ELF-1 (cell line): ENCODE measurements at regions not wholly inside any gene's neighbourhood (a gene's known extent, or its start where the extent isn't known, plus 50 kb on each side); places are given as distances from the start of the nearest gene placed in this dataset.

Source experiments
- DNase-seq: peaks from one replicate; pipeline ENCODE4 v3.0.0-alpha.2; 2016; ENCODE audit warnings: low read depth, low spot score

DNA sequence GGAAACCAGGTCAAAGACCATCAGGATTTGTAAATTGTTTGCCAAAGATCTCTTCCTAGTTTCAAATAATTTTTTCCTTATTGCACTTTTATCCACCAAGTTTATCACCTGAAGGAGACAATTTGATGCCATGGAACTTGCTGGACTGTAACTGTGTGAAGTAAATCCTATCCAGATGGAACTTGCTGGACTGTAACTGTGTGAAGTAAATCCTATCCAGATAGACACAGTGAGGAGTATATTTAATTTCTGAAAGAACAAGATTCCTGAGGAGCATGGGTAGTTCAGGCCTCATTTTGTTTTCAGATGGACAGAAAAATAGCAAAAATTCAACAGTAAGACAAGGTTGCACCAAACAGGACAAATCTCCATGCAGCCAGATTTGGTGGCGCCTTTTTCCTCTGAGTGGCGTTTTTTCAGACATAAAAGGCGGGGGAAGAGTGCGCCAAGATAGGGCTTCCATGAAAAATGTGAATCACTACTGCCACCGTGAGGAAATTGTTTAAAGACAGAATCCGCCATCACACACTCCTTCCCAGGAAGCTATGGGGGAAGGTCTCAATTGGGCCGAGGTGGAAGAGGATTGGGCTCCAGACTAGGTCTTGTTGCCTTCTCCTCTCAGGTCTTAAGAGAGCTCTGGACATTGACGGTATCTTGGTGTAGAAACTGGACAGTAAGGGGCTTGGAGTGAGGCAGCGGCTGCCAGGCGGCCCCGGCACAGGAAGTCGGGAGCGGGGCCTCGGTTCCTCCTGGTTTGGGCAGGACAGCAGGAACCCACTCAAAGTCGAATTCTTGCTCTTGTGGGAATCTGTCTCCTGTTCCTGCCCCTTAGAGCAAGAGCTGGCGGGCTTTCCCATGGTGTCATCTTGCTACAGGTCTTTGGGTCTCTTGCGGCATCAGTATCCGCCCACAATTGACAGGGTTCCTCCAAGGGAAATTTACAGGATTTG lies 234.7 kb downstream of the OR13H1 start:
- DNase-seq: peak; percentile 91

DNA sequence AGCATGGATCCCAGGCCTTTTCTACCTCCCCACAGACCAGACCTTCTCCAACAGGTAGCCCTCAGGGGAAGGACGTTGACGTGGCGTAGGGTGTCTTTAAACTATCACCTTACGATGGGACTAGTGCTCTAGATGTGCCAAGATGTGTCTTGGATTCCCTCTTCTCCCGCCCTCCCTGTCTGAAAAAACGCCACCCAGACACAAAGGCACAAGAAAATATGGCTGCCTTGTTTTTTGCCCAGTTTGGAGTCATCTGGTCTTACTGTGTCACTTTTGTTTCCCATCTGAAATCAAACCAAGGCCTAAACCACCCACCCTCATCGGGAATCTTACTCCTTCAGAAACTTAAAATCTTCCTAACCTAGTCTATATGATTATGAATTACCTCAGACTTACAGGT lies 235.4 kb downstream of the OR13H1 start:
- DNase-seq: no peak

DNA sequence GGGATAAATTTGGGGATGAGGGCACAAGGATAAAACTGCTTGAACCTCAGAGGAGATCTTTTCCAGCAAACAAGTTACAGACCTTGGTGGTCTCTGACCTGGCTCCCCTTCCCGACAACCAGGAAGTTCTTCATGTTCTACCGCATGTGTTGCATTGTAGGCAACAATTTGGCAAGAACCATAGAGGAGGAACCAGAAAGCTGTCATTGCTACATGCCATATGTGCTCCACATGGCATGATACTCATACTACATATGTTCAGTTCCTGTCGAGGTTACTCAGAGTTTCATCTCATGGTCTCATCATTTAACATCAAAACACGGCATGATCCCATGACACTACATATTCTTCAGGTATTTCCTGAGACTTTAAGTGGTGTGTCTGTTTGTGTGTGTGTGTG lies 235.9 kb downstream of the OR13H1 start:
- DNase-seq: no peak

DNA sequence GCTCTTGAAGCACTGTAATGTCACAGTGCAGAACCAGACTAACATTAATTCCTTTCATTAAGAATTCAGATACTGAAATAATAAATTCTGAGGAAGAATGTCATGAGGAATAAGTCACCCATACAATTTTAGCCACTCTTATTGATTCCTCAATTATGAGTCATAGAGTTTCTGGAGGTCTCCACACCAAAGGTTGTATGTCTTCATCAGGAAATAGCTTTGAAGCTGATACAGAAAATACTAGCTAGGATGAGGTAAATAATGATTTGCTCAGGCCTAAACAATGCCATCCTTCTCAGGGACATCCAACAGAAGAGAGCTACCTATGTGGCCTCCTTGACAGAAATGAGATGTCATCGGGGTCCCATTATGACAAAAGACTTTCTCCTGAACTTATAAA lies 238.8 kb downstream of the OR13H1 start:
- DNase-seq: no peak

DNA sequence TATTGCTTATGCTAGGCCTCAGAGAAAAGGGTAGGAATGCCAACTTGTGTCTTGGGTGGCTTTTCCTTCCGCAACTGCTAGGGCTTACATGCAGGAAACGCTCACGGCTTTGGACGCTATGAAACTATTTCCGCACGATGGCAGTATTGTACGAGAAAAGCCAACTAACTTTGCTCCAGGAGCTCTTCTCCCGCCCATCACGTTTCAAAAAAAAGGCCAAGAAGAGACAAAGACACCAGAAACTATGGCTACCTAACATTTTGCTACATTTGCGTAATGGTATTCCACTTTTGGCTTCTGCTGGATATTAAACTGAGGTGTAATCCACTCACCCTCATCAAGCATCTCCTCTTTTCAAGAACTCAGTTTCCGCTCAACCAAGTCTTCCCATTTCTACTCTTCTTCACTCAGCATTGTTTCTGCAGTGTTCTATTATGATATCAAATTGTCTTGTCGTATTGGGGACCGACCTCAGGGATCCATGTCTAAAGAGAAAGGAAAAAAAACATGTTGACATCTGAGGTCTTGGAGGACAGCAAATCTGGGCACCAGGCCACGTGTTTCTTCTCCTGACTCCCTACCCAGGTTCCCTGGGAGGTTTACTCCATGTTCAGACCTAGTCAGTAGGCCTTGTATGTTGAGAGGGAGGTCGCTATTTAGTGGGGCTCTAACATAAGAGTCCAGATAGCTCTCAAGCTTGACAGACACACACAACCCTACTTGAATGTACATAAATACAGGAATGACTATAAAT lies 239.4 kb upstream of the STK26 start:
- peak; percentile 67 for DNase-seq

DNA sequence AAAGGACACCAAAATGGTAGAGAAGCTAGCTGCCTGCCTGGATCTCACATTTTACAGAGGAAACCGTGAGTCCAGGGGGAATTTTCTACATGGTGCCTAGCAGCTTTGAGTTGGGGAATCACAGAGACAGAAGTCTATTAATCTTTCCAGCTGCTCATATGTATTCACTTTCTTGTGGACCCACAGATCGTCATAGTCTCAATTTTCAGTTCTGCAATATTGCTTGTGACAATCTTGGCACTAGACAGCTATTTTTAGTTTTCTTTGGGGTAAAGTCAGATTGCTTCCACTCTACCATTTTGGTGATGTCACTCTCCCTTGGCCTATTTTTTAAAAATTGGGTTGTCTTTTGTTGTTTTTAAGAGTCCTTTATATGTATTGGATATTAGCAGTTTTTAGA lies 233.4 kb upstream of the STK26 start:
- no peak for DNase-seq

DNA sequence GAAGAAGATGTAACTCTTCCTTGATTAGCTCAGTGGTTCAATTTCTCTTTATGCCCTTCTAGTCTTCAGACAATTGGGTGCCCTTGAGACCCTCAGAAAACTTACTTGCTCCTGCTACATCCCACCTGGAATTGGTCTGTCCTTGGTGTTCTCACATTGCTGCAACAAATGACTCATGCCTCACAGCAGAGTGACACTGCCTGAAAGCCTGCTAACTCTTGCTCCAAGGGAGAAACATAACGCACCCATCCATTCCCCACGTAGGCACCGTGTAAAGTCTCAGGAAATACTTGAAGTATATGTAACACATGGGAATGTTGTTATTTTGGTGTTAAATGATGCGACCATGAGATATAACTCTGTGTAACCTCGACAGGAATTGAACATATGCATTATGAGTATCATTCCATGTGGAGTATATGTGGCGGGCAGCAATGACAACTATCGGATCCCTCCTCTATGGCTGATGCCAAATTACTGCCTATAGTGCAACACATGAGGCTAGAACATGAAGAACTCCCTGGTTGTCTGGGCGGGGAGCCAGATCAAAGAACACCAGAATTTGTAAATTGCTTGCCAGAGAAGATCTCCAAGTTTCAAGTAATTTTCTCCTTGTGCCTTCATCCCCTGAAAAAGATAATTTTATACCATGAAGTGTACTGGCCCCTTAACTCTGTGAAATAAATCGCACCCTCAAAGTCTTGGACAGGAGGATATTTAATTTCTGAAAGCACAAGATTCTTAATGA lies 231.3 kb upstream of the STK26 start:
- no peak for DNase-seq

DNA sequence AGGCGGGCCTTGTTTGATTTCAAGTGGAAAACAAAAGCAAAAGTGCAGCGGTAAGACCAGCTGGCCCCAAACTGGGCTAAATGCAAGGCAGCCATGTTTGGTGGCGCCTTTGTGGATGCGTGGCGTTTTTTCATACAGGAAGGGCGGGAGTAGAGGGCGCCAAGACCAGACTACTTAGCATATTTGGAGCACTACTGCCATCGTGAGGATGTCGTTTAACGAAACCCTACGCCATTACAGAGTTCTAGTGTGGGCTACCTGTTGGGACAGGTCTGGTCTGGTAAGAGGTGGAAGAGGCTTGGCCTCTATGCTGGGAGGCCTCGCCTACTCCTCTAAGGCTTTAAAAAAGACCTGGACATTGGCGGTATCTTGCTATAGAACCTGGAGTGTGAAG lies 230.7 kb upstream of the STK26 start:
- DNase-seq: peak; percentile 96

DNA sequence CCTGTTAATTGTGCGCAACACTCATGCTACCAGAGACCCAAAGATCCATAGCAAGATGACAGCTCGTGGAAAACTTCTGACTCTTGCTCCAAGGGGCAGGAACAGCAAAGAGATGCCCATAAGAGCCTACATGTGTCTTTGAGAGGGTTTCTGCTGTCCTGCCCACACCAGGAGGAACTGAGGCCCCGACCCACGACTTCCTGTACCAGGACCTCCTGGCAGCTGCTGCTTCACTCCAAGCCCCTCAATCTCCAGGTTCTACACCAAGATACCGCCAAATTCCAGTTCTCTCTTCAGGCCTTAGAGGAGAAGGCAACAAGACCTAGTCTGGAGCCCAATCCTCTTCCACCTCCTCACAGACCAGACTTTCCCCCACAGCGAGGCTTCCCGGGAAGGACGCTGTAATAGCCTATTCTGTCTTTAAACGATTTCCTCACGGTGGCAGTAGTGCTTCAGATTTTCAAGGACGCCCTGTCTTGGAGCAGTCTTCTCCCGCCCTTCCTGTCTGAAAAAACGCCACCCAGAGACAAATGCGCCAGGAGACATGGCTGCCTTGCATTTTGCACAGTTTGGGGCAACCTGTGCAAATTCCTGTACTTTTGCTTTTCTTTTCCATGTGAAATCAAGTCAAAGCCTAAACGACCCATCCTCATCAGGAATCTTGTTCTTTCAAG lies 230.2 kb upstream of the STK26 start:
- peak; percentile 92 for DNase-seq

DNA sequence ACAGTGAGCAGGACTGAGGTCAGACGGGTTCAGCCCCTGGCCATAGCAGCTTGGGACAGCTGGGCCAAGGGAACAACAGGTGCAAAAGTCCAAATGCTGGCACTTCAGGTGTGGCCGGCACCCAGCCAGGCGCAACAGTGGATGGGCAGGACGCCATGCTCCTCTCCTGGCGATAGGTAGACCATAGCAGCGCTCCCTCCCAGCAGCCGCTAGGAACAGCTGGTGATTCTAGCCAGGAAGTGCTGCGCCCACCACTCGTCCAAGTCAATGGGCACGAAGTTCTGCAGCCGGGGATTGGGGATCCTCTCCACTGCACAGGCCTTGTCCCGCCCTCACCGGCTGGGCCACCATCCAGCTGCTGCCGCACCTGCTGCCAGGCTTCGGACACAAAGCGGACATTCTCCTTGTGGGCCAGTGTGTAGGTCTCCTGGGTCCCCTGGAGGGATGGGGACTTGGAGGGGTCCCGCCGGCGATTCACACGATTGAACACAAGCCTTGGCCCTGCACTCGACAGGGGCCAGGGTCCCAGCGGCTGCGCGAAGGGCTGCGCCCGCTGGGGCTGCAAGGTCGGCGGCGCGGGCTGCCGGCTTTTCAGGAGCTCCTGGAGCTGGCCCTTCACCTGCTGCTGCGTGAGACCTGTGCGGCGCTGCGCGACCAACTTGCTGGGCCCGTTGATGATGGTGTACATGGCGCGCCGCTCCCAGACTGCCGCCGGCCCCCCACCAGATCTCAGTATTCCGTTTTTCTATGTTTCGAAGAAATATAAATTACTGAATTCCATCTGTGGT lies 227.5 kb upstream of the STK26 start:
- DNase-seq: no peak

DNA sequence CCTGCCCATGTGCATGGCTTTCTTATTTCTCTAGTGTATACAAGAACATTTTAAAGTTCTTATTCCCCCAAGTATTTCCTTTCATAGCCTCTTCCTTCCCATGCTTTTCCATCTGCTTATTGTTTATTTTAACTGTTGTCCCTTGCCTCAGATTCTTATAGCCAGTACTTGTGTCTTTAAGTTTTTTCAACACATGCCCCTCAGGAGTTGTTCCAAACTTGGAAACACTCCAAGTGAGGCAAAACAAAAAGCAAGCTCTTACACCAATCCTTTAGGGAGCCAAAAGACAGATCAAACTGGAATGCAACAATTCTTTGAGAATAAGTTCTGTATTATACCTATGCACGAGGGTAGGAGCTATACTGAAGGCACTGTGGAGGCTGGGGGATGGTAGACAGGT lies 222.0 kb upstream of the STK26 start:
- no peak for DNase-seq

DNA sequence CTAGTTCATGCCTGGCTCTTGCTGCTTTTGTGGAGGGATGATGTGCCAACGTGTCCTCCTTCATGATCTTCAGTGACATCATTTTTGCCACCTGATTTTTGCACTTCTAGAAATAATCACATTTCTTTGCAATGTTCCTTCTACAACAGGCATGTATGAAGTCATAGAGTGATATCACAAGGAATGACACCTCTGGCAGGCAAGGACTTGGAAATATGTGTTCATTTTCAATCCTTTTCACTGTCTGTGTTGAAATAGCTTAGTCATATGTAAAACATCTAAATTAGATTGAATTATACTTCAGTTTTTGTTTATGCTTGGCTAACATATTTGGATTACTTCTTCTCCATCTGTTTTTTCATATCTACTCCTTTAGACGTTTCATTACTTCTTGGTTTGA lies 221.2 kb upstream of the STK26 start:
- DNase-seq: no peak

DNA sequence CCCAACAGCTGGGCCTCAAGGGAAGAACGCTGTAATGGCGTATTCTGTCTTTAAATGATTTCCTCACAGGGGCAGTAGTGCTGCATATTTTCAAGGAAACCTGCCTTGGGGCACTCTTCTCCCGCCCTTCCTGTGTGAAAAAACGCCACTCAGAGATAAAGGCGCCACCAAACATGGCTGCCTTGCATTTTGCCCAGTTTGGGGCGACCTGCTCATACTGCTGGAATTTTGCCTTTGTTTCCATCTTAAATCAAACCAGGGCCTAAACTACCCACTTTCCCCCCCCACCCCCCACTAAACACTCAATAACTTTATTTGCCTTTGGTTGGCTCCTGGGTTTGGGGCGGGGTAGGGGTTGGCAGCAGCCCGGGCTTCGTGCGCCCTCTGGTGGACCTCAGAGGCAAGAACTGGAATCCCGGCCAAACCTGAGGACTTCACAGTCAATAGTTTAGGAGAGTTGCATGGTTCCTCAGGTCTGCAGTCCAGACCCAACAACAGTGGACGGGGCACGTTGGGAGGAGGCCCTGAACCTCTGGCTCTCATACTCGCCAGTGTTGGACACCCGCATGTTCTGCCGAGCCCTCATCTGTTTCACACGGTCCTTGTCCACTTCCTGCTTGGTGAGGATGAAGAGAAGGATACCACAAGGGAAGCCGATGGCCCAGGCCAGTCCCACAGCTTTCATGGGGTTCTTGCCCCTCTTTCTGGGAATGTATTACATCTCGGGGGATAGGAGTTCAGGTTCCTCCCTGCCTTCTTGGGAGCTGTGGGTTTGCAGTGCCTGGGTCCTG lies 220.1 kb upstream of the STK26 start:
- DNase-seq: peak; percentile 87

DNA sequence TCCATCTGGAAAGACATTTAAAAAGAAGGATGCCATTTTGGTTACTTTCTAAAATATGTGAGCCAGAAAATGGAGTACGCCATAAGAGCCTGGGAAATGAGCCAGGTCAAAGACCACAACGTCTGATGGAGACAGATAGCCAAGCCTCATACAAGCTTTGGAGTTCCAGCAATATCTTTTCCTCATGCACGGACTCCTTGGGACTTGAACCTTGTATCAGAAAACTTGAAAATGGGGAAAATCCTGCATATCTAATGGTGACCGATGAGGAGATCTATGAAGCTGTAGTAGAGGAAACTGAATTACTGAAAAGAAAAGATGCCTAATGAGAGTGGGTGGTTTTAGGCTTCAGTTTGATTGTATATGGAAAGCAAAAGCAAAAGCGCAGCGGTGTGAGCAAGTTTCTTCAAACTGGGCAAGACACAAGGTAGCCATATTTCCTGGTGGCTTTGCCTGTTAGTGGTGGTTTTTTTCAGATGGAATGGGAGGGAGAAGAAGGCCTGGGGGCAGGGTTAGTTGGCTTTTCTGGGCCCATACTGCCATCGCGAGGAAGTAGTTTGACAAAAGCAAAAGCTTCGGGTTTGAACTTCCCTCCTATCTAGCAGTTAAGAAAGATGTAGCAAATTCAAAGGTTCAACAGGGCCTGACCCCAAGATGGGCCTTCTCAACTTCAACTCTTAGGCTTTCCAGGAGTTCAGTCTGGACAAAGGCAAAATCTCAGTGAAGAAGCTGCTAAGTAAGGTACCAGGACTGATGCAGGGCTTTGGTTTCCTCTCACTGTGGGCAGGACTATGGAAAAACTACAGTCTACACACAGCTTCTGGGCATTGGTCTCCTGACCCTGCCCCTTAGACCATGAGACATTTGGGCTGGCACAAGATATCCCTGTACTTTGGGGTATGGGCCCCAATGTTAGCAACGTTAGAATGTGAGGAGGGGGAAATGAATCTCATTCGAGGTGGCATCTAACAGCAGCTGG lies 210.0 kb upstream of the STK26 start:
- peak; percentile 79 for DNase-seq

DNA sequence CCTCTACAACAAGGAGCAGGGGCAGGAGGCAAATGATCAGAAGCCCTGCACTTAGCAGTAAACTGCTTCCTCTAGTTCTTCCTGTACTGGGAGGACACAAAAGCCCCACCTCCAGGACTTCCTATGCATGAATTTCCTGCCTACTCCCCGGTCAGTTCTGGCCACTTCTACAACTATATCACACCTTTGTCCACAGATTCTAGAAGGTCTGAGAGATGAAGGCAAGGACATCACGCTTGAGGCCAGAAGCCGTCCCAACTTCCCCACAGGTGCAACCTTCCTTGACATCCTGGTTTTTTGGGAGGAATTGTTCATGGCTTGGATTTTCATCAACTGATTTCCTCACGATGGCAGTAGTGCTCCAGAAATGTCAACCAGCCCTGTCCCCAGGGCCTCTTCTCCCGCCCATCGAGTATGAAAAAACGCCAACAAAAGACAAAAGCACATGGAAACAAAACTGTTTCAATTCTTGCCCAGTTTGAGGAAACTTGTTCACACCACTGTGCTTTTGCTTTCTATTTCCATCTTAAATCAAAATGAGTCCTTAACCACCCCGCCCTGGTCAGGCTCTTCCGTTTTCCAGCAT lies 206.5 kb upstream of the STK26 start:
- no peak for DNase-seq

DNA sequence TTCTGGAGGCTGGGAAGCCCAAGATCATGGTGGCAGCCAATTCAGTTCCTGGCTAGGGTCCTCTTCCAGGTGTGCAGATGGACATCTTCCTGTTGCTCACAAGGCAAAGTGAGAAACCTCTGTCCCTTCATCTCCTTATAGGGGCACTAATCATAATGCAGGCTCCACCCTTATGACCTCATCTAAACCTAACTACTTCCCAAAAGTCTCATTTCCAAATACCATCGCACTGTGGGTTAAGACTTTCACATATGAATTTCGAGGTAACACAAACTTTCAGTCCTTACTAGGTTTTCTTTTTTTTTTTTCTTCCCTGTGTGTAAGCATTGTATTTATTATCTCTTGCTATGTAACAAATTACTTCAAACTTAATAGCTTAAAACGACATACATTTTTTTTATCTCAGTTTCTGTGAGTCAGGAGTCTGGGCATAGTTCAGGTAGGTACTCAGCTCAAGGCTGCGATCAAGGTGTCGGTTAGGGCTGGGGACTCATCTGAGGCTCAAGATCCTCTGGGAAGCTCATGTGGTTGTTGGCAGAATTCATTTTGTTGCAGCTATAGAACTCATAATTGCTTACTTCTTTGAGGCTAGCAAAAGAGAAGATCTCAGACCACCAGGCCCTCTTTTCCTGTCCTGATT lies 204.7 kb upstream of the STK26 start:
- no peak for DNase-seq

DNA sequence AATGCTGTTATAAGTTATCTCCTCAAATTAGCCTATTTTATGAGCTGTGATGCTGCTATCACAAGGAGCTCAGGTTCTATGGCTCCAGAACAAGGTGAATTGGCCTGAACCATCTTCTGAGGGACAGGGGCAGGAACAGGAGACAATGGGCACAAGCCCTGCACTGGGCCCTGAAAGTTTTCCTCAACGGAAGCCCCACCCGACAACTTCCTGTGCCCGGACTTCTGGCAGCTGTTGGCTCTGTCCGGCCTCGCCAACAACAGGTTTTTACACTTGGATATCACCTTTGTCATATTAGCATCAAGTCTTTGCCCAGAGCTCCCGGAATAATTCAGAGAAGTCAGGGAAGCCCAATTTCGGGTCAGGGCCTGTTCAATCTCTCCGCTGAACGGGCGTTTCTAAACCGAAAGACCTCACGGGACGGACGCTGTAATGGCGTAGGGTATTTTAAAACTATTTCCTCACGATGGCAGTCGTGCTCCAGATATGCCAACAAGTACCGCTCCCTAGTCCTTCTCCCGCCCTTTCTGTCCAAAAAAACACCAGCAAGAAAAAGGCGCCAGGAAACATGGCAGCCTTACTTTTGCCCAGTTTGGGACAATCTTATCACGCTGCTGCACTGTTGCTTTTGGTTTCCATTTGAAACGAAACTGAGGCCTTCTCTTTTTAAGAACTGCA lies 201.0 kb upstream of the STK26 start:
- DNase-seq: no peak
